GM12875 (cell line): ENCODE measurements at regions not wholly inside any gene's neighbourhood (a gene's known extent, or its start where the extent isn't known, plus 50 kb on each side); places are given as distances from the start of the nearest gene placed in this dataset.

Experiments used
- H3K4me3 ChIP-seq: one replicate; pipeline ENCODE4 v1.5.1; 2011; ENCODE audit warnings: low read depth, low read length, control low read depth
- CTCF ChIP-seq: IDR thresholded peaks from 2 replicates; pipeline ENCODE4 v1.5.1; 2011; ENCODE audit warnings: low read depth, mild to moderate bottlenecking, control low read depth, inconsistent platforms, low read length, moderate library complexity, borderline replicate concordance; ENCODE audit not compliant: insufficient read depth

- H3K4me3 ChIP-seq, result no peak overlapping the region
- no peak for TF ChIP-seq CTCF
These were observed 109.5 kb upstream of the MAN2A1 start for GRCh38 chr5:109580225-109580624.

- no peak overlapping the region for H3K4me3 ChIP-seq
- no peak for TF ChIP-seq CTCF
These were observed 114.2 kb upstream of the MAN2A1 start for GRCh38 chr5:109575506-109575905.

- no peak for TF ChIP-seq CTCF
- H3K4me3 ChIP-seq, result no peak overlapping the region
These were observed 114.7 kb upstream of the MAN2A1 start for GRCh38 chr5:109574985-109575384.

GRCh38 chr5:109573766-109574165, 116.0 kb upstream of the MAN2A1 start:
- no peak for TF ChIP-seq CTCF

GRCh38 chr5:109573256-109573655, 116.5 kb upstream of the MAN2A1 start:
- no peak for TF ChIP-seq CTCF
- H3K4me3 ChIP-seq, result no peak overlapping the region

More at GRCh38 chr5:109573766-109574165, 116.0 kb upstream of the MAN2A1 start:
- H3K4me3 ChIP-seq, result no peak overlapping the region

GRCh38 chr5:109571785-109572184, 117.9 kb upstream of the MAN2A1 start:
- TF ChIP-seq CTCF, result no peak
- no peak overlapping the region for H3K4me3 ChIP-seq

GRCh38 chr5:109570362-109570874, 119.3 kb upstream of the MAN2A1 start:
- TF ChIP-seq CTCF, result no peak
- no peak overlapping the region for H3K4me3 ChIP-seq
